ENCODE measurements at regions not wholly inside any gene's neighbourhood (a gene's known extent, or its start where the extent isn't known, plus 50 kb on each side); places are given as distances from the start of the nearest gene placed in this dataset.

- no TSS peak for BruUV-seq (replicated peaks)
- H4K20me1 ChIP-seq (replicated peaks; ENCODE audit: control insufficient read depth, extremely low read depth, insufficient read depth, low read length) = no peaks in the 10 kb centered on the region
- no peak overlapping the region for H3K27ac ChIP-seq (ENCODE audit: insufficient read depth, low read depth, low read length)
- no peaks in the 10 kb centered on the region for H3K79me2 ChIP-seq (ENCODE audit: control insufficient read depth, insufficient read depth, low read length)
- ChIA-PET POLR2A (no interaction called here), CTCF (no interaction called here)
- dilution Hi-C loops (cut with MboI; ENCODE audit: extremely low pct_ligation_motif_present, low sequenced_read_pairs) = no loop called here
- H3K4me2 ChIP-seq (ENCODE audit: insufficient read depth, low read length) = no peak overlapping the region
- TF ChIP-seq JUN (IDR thresholded peaks at IDR 0.05; ENCODE audit: borderline replicate concordance, insufficient read depth, insufficient read length, low read depth) (no peak), CTCF (IDR thresholded peaks at IDR 0.05; ENCODE audit: extremely low read depth in 1 of 2, insufficient read depth in 1 of 2, low read depth in 1 of 2, low read length in 2 of 2) (no peak), POLR2A (IDR thresholded peaks at IDR 0.05; ENCODE audit: low read depth, low read length) (no peak), EZH2 (IDR thresholded peaks at IDR 0.05; ENCODE audit: borderline replicate concordance, low read depth, low read length, severe bottlenecking) (no peak), MYC (IDR thresholded peaks at IDR 0.05; ENCODE audit: low read depth, low read length) (no peak), GATA2 (IDR thresholded peaks at IDR 0.05; ENCODE audit: insufficient read depth, insufficient read length, low read depth, low read length) (no peak), MAX (IDR thresholded peaks at IDR 0.05; ENCODE audit: insufficient read depth, insufficient read length) (no peak), POLR2AphosphoS5 (IDR thresholded peaks at IDR 0.05; ENCODE audit: insufficient read depth, low read depth, low read length) (no peak), FOS (IDR thresholded peaks at IDR 0.05; ENCODE audit: borderline replicate concordance, insufficient read depth, low read length) (no peak)
- H3K9ac ChIP-seq (replicated peaks; ENCODE audit: extremely low read depth, insufficient read depth, low read length) = no peak overlapping the region
- H3K9me3 ChIP-seq (replicated peaks; ENCODE audit: control insufficient read depth, insufficient read depth, low read length) = no peaks in the 10 kb centered on the region
- H2AFZ ChIP-seq (ENCODE audit: low read depth, low read length) = no peak overlapping the region
- FAIRE-seq (no peak), DNase-seq (ENCODE audit: low read depth, low spot score) (no peak)
- intact Hi-C loops (cut with micrococcal nuclease) = no loop called here
- no peaks in the 10 kb centered on the region for H3K27me3 ChIP-seq (ENCODE audit: control insufficient read depth in 2 of 2, insufficient read depth in 2 of 2, low read length in 2 of 2)
- no peaks in the 10 kb centered on the region for H3K9me1 ChIP-seq (replicated peaks; ENCODE audit: control insufficient read depth, extremely low read depth, insufficient read depth, low read length)
- H3K4me3 ChIP-seq (replicated peaks in 1 of 3; ENCODE audit: insufficient read depth in 1 of 3, low read depth in 1 of 3, low read length in 3 of 3) = no peak overlapping the region
- no peaks in the 10 kb centered on the region for H3K4me1 ChIP-seq (ENCODE audit: control insufficient read depth, extremely low read depth, insufficient read depth, low read length)
- H3K36me3 ChIP-seq (ENCODE audit: control insufficient read depth in 2 of 2, extremely low read depth in 1 of 2, insufficient read depth in 2 of 2, low read length in 2 of 2) = no peaks in the 10 kb centered on the region
Observed at GRCh38 chr13:64069892-64070291, 2654.2 kb upstream of the PCDH20 start.

All from endothelial cell of umbilical vein (primary cell).